ENCODE measurements at regions not wholly inside any gene's neighbourhood (a gene's known extent, or its start where the extent isn't known, plus 50 kb on each side); places are given as distances from the start of the nearest gene placed in this dataset.

DNA sequence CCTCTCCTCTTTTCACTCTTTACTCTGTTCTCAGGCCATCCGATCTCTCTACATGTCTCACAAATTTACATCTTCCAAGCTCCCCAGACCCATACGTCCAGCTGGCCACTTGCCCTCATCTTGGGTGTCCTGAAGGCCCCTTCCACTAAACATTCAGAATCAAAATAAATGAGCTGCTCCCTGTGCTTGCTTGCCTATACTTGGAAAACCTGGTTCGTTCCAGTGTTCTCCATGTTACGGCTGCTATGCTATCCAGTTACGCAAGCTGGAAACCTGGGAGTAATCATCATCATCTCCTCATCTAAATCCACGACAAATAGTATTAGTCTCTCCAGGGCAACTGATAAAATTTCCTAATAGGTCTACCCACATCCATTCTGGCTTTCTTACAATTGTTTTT is 165.0 kb upstream of the FBXL17 start:
- no peak for TF ChIP-seq CBFB (IDR thresholded peaks at IDR 0.05; ENCODE audit: low read depth)
- no peak for TF ChIP-seq JUNB (IDR thresholded peaks at IDR 0.05)
- no peak for TF ChIP-seq POLR2A (IDR thresholded peaks at IDR 0.05; ENCODE audit: low read depth, low read length)
- no peak for TF ChIP-seq NR2C2 (IDR thresholded peaks at IDR 0.05; ENCODE audit: borderline replicate concordance, control insufficient read depth, insufficient read length, low read depth)
- TF ChIP-seq ZNF274 (IDR thresholded peaks at IDR 0.05; ENCODE audit: insufficient read depth, insufficient read length), result no peak
- TF ChIP-seq, protein P1, sequence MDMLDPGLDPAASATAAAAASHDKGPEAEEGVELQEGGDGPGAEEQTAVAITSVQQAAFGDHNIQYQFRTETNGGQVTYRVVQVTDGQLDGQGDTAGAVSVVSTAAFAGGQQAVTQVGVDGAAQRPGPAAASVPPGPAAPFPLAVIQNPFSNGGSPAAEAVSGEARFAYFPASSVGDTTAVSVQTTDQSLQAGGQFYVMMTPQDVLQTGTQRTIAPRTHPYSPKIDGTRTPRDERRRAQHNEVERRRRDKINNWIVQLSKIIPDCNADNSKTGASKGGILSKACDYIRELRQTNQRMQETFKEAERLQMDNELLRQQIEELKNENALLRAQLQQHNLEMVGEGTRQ (IDR thresholded peaks at IDR 0.05; ENCODE audit: borderline replicate concordance, low read depth, low read length), result no peak
- TF ChIP-seq CTCF (IDR thresholded peaks at IDR 0.05 in 2 of 3, conservative IDR thresholded peaks at IDR 0.05 in 1 of 3; ENCODE audit: control insufficient read depth in 2 of 3, extremely low read depth in 1 of 3, insufficient read depth in 1 of 3, low read depth in 3 of 3, low read length in 3 of 3), result no peak
- TF ChIP-seq HDAC6 (IDR thresholded peaks at IDR 0.05; ENCODE audit: unreplicated experiment), result no peak

Measured in GM12878 (cell line).